HCT116 (cell line): ENCODE measurements at regions not wholly inside any gene's neighbourhood (a gene's known extent, or its start where the extent isn't known, plus 50 kb on each side); places are given as distances from the start of the nearest gene placed in this dataset.

ENCODE experiments used
- ATAC-seq: fragments of 200-7000 bp; cut with Tn5 transposase; 2 replicates; pipeline ENCODE4 v1.9.1; 2020; ENCODE audit warnings: mild to moderate bottlenecking, moderate library complexity
- BruUV-seq: library from RNA; stranded (reverse); fragments of 400-500 nt; replicated peaks from 2 replicates; lab custom pipeline; 2021; lab: Mats Ljungman, UMichigan
- CTCF ChIA-PET: fragments of 300-600 bp; sonication (Branson Sonifier 250); formaldehyde crosslinking; loops from one replicate; lab custom pipeline; 2021; ENCODE audit warnings: antibody characterized with exemption; lab: Charles Lee
- POLR2A ChIA-PET: fragments of 300-600, 350-600 bp; sonication (Branson Sonifier 250); formaldehyde crosslinking; loops from one replicate; lab custom pipeline; 2021; ENCODE audit warnings: antibody characterized with exemption; lab: Charles Lee
- RAD21 ChIA-PET, 2 experiments: fragments of 300-600 bp; sonication (Branson Sonifier 250); formaldehyde crosslinking; loops; one replicate each; lab custom pipeline; 2023; ENCODE audit warnings: low total read pairs in 2 of 2; ENCODE audit not compliant: uncharacterized antibody in 2 of 2, unreplicated experiment in 2 of 2, low non-redundant PET in 1 of 2; lab: Charles Lee
- DNase-seq: peaks from one replicate; pipeline ENCODE4 v3.0.0-alpha.2; 2010; ENCODE audit warnings: low read depth, low spot score
- H2AFZ ChIP-seq: fragments of 200-600 bp; shearing (Covaris generic), sonication (generic); 2 replicates; pipeline ENCODE4 v1.6.1; 2017; ENCODE audit warnings: low read depth, mixed run types, mixed read lengths, antibody characterized with exemption, low read length; ENCODE audit not compliant: poor library complexity, severe bottlenecking
- H3K27ac ChIP-seq: 2 replicates; pipeline ENCODE4 v1.5.1; 2012; ENCODE audit warnings: low read depth, low read length
- H3K27me3 ChIP-seq: fragments of 200-600 bp; sonication (generic); 2 replicates; pipeline ENCODE4 v1.6.1; 2016; ENCODE audit warnings: mixed run types, low read length, mixed read lengths; ENCODE audit not compliant: insufficient read depth
- H3K36me3 ChIP-seq, 2 experiments: fragments of 200-500 bp in 1 of 2; fragments of 200-600 bp in 1 of 2; sonication (Bioruptor generic) in 1 of 2; sonication (generic) in 1 of 2; 2 replicates each; pipeline versions ENCODE4 v1.5.1 to v1.6.1; 2014 to 2016; ENCODE audit warnings: low read length in 2 of 2, inconsistent platforms in 1 of 2, mixed read lengths in 1 of 2, mixed run types in 1 of 2; ENCODE audit not compliant: insufficient read depth in 2 of 2, control insufficient read depth in 1 of 2
- H3K4me1 ChIP-seq, 2 experiments: fragments of 200-600 bp in 1 of 2; sonication (generic) in 1 of 2; 2 replicates each; pipeline versions ENCODE4 v1.5.1 to v1.6.1; 2012 to 2017; ENCODE audit warnings: low read length in 2 of 2, inconsistent platforms in 1 of 2, mild to moderate bottlenecking in 1 of 2, mixed read lengths in 1 of 2, mixed run types in 1 of 2, moderate library complexity in 1 of 2; ENCODE audit not compliant: insufficient read depth in 2 of 2, control insufficient read depth in 1 of 2
- H3K4me2 ChIP-seq: fragments of 200-600 bp; sonication (generic); 2 replicates; pipeline ENCODE4 v1.6.1; 2017; ENCODE audit warnings: mixed run types, low read length, mixed read lengths
- H3K4me3 ChIP-seq, 2 experiments: fragments of 200-600 bp in 1 of 2; sonication (generic) in 1 of 2; replicated peaks in 1 of 2; 2 replicates each; pipeline ENCODE4 v1.5.1; 2011 to 2016; ENCODE audit warnings: low read length in 2 of 2, control low read depth in 1 of 2, low read depth in 1 of 2, mild to moderate bottlenecking in 1 of 2, mixed read lengths in 1 of 2, mixed run types in 1 of 2
- H3K79me2 ChIP-seq: fragments of 200-600 bp; sonication (generic); 2 replicates; pipeline ENCODE4 v1.6.1; 2017; ENCODE audit warnings: mild to moderate bottlenecking, mixed run types, low read length, moderate library complexity, mixed read lengths; ENCODE audit not compliant: insufficient read depth
- H3K9ac ChIP-seq: fragments of 200-600 bp; sonication (generic); 2 replicates; pipeline ENCODE4 v1.6.1; 2016; ENCODE audit warnings: low read length, mixed read lengths
- H3K9me2 ChIP-seq: fragments of 200-600 bp; sonication (generic), shearing (Covaris generic); 2 replicates; pipeline ENCODE4 v1.6.1; 2017; ENCODE audit warnings: mixed run types, mild to moderate bottlenecking, moderate library complexity; ENCODE audit not compliant: insufficient read depth
- H3K9me3 ChIP-seq, 2 experiments: fragments of 200-500 bp in 1 of 2; fragments of 200-600 bp in 1 of 2; sonication (Bioruptor generic) in 1 of 2; sonication (generic) in 1 of 2; 2 replicates each; pipeline ENCODE4 v1.6.1; 2014 to 2017; ENCODE audit warnings: low read length in 2 of 2, mixed read lengths in 2 of 2, inconsistent platforms in 1 of 2, low read depth in 1 of 2, mild to moderate bottlenecking in 1 of 2, mixed run types in 1 of 2, moderate library complexity in 1 of 2; ENCODE audit not compliant: control insufficient read depth in 1 of 2, insufficient read depth in 1 of 2
- H4K20me1 ChIP-seq: fragments of 200-600 bp; sonication (generic), shearing (Covaris generic); 2 replicates; pipeline ENCODE4 v1.6.1; 2017; ENCODE audit warnings: mixed run types, mild to moderate bottlenecking, moderate library complexity; ENCODE audit not compliant: insufficient read depth
- ATF3 ChIP-seq: IDR thresholded peaks from 2 replicates; pipeline ENCODE4 v1.6.1; 2012
- CBX3 ChIP-seq: IDR thresholded peaks from 2 replicates; pipeline ENCODE4 v1.6.1; 2012; ENCODE audit warnings: low read depth
- EZH2 ChIP-seq: fragments of 200-600 bp; sonication (generic); IDR thresholded peaks from 2 replicates; pipeline ENCODE4 v1.6.1; 2017; ENCODE audit warnings: antibody characterized with exemption, mixed run types
- EZH2phosphoT487 ChIP-seq: fragments of 200-600 bp; IDR thresholded peaks from 2 replicates; pipeline ENCODE4 v1.6.1; 2018; ENCODE audit warnings: antibody characterized with exemption, borderline replicate concordance
- FOSL1 ChIP-seq: IDR thresholded peaks from 2 replicates; pipeline ENCODE4 v1.6.1; 2012; ENCODE audit warnings: low read depth
- POLR2A ChIP-seq: IDR thresholded peaks from 2 replicates; pipeline ENCODE4 v1.7.0; 2011; ENCODE audit warnings: borderline replicate concordance; ENCODE audit not compliant: insufficient read depth, insufficient read length; ENCODE audit errors: extremely low read depth
- POLR2AphosphoS5 ChIP-seq: IDR thresholded peaks from 2 replicates; pipeline ENCODE4 v1.6.1; 2011; ENCODE audit warnings: mild to moderate bottlenecking, low read depth, low read length, moderate library complexity
- SIN3A ChIP-seq: IDR thresholded peaks from 2 replicates; pipeline ENCODE4 v1.6.1; 2012; ENCODE audit warnings: low read depth
- SRF ChIP-seq: IDR thresholded peaks from 2 replicates; pipeline ENCODE4 v1.6.1; 2012; ENCODE audit warnings: low read depth
- TCF7L2 ChIP-seq: IDR thresholded peaks from 2 replicates; pipeline ENCODE4 v1.7.0; 2011; ENCODE audit warnings: borderline replicate concordance, inconsistent platforms; ENCODE audit not compliant: insufficient read depth, insufficient read length; ENCODE audit errors: extremely low read depth
- YY1 ChIP-seq: IDR thresholded peaks from 2 replicates; pipeline ENCODE4 v1.6.1; 2011; ENCODE audit warnings: low read length, low read depth, moderate library complexity, mild to moderate bottlenecking; ENCODE audit not compliant: insufficient replicate concordance; ENCODE audit errors: extremely low read depth
- ZNF274 ChIP-seq: fragments of 200-500 bp; sonication (Bioruptor generic); IDR thresholded peaks from 2 replicates; pipeline ENCODE4 v1.6.1; 2014; ENCODE audit warnings: mild to moderate bottlenecking, low read depth, low read length, inconsistent platforms
- intact Hi-C: fragments of 100-400 bp; cut with micrococcal nuclease; formaldehyde crosslinking; loops from 2 replicates; pipeline ENCODE4 v1.10.0; 2022
- TF ChIP-seq, protein P1 (sequence below), 3 experiments: fragments of 200-600 bp in 1 of 3; sonication (generic) in 1 of 3; IDR thresholded peaks in 2 of 3; conservative IDR thresholded peaks in 1 of 3; 2 replicates each; pipeline ENCODE4 v1.5.1; 2012 to 2017; ENCODE audit warnings: low read depth in 2 of 3, low read length in 2 of 3, antibody characterized with exemption in 1 of 3, borderline replicate concordance in 1 of 3, control low read depth in 1 of 3, mild to moderate bottlenecking in 1 of 3, mixed read lengths in 1 of 3, mixed run types in 1 of 3, moderate library complexity in 1 of 3; ENCODE audit not compliant: insufficient read depth in 1 of 3

- TF ChIP-seq POLR2A, result no peak
- TF ChIP-seq, protein P1, sequence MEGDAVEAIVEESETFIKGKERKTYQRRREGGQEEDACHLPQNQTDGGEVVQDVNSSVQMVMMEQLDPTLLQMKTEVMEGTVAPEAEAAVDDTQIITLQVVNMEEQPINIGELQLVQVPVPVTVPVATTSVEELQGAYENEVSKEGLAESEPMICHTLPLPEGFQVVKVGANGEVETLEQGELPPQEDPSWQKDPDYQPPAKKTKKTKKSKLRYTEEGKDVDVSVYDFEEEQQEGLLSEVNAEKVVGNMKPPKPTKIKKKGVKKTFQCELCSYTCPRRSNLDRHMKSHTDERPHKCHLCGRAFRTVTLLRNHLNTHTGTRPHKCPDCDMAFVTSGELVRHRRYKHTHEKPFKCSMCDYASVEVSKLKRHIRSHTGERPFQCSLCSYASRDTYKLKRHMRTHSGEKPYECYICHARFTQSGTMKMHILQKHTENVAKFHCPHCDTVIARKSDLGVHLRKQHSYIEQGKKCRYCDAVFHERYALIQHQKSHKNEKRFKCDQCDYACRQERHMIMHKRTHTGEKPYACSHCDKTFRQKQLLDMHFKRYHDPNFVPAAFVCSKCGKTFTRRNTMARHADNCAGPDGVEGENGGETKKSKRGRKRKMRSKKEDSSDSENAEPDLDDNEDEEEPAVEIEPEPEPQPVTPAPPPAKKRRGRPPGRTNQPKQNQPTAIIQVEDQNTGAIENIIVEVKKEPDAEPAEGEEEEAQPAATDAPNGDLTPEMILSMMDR (IDR thresholded peaks at IDR 0.05 in 2 of 3, conservative IDR thresholded peaks at IDR 0.05 in 1 of 3; ENCODE audit: borderline replicate concordance in 1 of 3, insufficient read depth in 1 of 3, low read depth in 2 of 3, low read length in 2 of 3), result no peak
- TF ChIP-seq FOSL1, result no peak
Observed at GRCh38 chr19:31485472-31485871, 136.2 kb upstream of the TSHZ3 start (continued).

GRCh38 chr19:31491242-31491641, 142.0 kb upstream of the TSHZ3 start:
- ATAC-seq (no peak), DNase-seq (no peak)
- intact Hi-C loops, result no loop called here
- POLR2A ChIA-PET, result no interaction called here
- Histone ChIP-seq H3K9me3 (peaks cover 8 to 20% of the 10 kb centered on the region in 2 experiments; a peak in 2 of 4 replicates), H3K27ac (no peak overlapping the region), H3K36me3 (no peaks in the 10 kb centered on the region), H3K4me2 (no peak overlapping the region), H4K20me1 (no peaks in the 10 kb centered on the region), H3K9me2 (no peaks in the 10 kb centered on the region), H2AFZ (no peak overlapping the region), H3K4me3 (no peak overlapping the region), H3K4me1 (no peaks in the 10 kb centered on the region), H3K27me3 (no peaks in the 10 kb centered on the region), H3K9ac (no peak overlapping the region), H3K79me2 (no peaks in the 10 kb centered on the region)
- CTCF ChIA-PET, result no interaction called here
- no peak for TF ChIP-seq CBX3
- no peak for TF ChIP-seq EZH2phosphoT487
- no peak for TF ChIP-seq EZH2
- no peak for TF ChIP-seq TCF7L2
- no peak for TF ChIP-seq SIN3A
- TF ChIP-seq POLR2AphosphoS5, result no peak
- TF ChIP-seq YY1, result no peak
- no peak for TF ChIP-seq SRF
- TF ChIP-seq ZNF274, result no peak
- no peak for TF ChIP-seq FOSL1
- no peak for TF ChIP-seq POLR2A
- no peak for TF ChIP-seq ATF3
- RAD21 ChIA-PET, result no interaction called here
- no TSS peak for BruUV-seq
